ENCODE measurements at regions not wholly inside any gene's neighbourhood (a gene's known extent, or its start where the extent isn't known, plus 50 kb on each side); places are given as distances from the start of the nearest gene placed in this dataset.

- no peaks in the 10 kb centered on the region for H3K4me1 ChIP-seq (ENCODE audit: low read depth)
- H3K36me3 ChIP-seq: no peaks in the 10 kb centered on the region
- no peaks in the 10 kb centered on the region for H3K27me3 ChIP-seq
- H3K9me3 ChIP-seq (ENCODE audit: low read depth): no peaks in the 10 kb centered on the region
- no peak overlapping the region for H3K27ac ChIP-seq
- no peak for DNase-seq (ENCODE audit: low read depth in 1 of 2, low spot score in 1 of 2)
- TF ChIP-seq, protein P1, sequence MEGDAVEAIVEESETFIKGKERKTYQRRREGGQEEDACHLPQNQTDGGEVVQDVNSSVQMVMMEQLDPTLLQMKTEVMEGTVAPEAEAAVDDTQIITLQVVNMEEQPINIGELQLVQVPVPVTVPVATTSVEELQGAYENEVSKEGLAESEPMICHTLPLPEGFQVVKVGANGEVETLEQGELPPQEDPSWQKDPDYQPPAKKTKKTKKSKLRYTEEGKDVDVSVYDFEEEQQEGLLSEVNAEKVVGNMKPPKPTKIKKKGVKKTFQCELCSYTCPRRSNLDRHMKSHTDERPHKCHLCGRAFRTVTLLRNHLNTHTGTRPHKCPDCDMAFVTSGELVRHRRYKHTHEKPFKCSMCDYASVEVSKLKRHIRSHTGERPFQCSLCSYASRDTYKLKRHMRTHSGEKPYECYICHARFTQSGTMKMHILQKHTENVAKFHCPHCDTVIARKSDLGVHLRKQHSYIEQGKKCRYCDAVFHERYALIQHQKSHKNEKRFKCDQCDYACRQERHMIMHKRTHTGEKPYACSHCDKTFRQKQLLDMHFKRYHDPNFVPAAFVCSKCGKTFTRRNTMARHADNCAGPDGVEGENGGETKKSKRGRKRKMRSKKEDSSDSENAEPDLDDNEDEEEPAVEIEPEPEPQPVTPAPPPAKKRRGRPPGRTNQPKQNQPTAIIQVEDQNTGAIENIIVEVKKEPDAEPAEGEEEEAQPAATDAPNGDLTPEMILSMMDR (IDR thresholded peaks at IDR 0.05; ENCODE audit: low read depth, low read length): no peak
- H3K4me3 ChIP-seq: no peak overlapping the region
Measured at GRCh38 chr13:58119804-58120203, 488.3 kb downstream of the PCDH17 start.

GRCh38 chr13:58126496-58126895, 495.0 kb downstream of the PCDH17 start:
- no peak for DNase-seq (ENCODE audit: low read depth in 1 of 2, low spot score in 1 of 2)
- TF ChIP-seq, protein P1 (IDR thresholded peaks at IDR 0.05; ENCODE audit: low read depth, low read length): no peak
- Histone ChIP-seq H3K4me1 (ENCODE audit: low read depth) (no peaks in the 10 kb centered on the region), H3K27me3 (no peaks in the 10 kb centered on the region), H3K27ac (no peak overlapping the region), H3K4me3 (no peak overlapping the region), H3K9me3 (ENCODE audit: low read depth) (no peaks in the 10 kb centered on the region), H3K36me3 (no peaks in the 10 kb centered on the region)

- Histone ChIP-seq H3K4me1 (ENCODE audit: low read depth) (no peaks in the 10 kb centered on the region), H3K27ac (no peak overlapping the region), H3K9me3 (ENCODE audit: low read depth) (no peaks in the 10 kb centered on the region), H3K27me3 (no peaks in the 10 kb centered on the region), H3K36me3 (no peaks in the 10 kb centered on the region), H3K4me3 (no peak overlapping the region)
- TF ChIP-seq, protein P1 (IDR thresholded peaks at IDR 0.05; ENCODE audit: low read depth, low read length): no peak
- no peak for DNase-seq (ENCODE audit: low read depth in 1 of 2, low spot score in 1 of 2)
Measured at GRCh38 chr13:58134012-58134411, 502.5 kb downstream of the PCDH17 start.

DNA sequence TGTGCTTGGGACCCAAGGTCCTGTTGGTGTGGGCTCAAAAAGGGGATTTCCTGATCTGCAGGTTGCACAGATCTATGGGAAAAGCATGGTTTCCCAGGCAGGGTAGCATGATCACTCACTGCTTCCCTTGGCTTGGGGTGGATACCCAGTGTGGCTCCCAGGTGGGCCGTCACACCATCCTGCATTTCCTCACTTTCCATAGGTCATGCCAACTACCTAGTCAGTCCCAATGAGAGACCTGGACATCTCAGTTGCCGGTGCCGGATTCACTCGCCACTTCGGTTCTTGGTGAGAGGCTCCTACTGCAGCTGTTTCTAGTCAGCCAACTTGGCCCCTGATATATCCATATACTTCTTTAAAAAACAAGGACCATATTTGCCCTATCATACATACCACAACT, 503.0 kb downstream of the PCDH17 start:
- TF ChIP-seq, protein P1 (IDR thresholded peaks at IDR 0.05; ENCODE audit: low read depth, low read length): no peak
- Histone ChIP-seq H3K4me3 (no peak overlapping the region), H3K27ac (no peak overlapping the region), H3K4me1 (ENCODE audit: low read depth) (no peaks in the 10 kb centered on the region), H3K27me3 (no peaks in the 10 kb centered on the region), H3K36me3 (no peaks in the 10 kb centered on the region), H3K9me3 (ENCODE audit: low read depth) (no peaks in the 10 kb centered on the region)
- DNase-seq (ENCODE audit: low read depth in 1 of 2, low spot score in 1 of 2): no peak

DNA sequence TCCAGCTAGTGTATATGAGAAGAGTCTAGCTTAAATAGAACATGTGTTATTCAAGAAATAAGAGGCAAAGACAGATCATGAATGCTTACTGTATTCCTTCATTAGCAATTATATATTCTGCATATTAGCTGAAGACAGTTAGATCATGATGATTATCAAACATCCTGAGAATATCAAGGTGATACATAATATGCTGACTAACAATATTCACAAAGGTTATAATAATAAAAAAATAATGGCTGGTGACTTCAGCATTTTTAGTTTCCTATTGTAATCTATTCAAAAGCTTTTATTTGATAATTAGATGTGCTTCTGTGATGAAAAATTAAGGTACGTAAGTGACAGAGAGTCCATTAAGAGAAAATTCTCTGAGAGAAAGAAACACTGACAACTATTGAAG, 511.4 kb downstream of the PCDH17 start:
- Histone ChIP-seq H3K27me3 (no peaks in the 10 kb centered on the region), H3K36me3 (no peaks in the 10 kb centered on the region), H3K9me3 (ENCODE audit: low read depth) (no peaks in the 10 kb centered on the region), H3K4me1 (ENCODE audit: low read depth) (no peaks in the 10 kb centered on the region), H3K27ac (no peak overlapping the region), H3K4me3 (no peak overlapping the region)
- TF ChIP-seq, protein P1 (IDR thresholded peaks at IDR 0.05; ENCODE audit: low read depth, low read length): no peak
- no peak for DNase-seq (ENCODE audit: low read depth in 1 of 2, low spot score in 1 of 2)

DNA sequence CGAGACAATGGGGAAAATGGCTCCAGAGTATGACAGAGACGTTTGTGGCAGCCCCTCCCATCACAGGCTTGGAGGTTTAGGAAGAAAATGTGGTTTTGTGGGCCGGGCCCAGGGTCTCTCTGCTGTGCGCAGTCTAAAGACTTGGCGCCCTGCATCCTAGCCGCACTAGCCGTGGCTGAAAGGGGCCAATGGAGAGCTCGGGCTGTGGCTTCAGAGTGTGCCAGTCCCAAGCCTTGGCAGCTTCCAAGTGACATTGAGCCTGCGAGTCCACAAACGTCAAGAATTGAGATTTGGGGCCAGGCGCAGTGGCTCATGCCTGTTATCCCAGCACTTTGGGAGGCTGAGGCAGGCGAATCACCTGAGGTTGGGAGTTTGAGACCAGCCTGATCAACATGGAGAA, 513.1 kb downstream of the PCDH17 start:
- Histone ChIP-seq H3K27me3 (no peaks in the 10 kb centered on the region), H3K4me3 (no peak overlapping the region), H3K27ac (no peak overlapping the region), H3K4me1 (ENCODE audit: low read depth) (no peaks in the 10 kb centered on the region), H3K36me3 (no peaks in the 10 kb centered on the region), H3K9me3 (ENCODE audit: low read depth) (no peaks in the 10 kb centered on the region)
- DNase-seq (ENCODE audit: low read depth in 1 of 2, low spot score in 1 of 2): no peak
- TF ChIP-seq, protein P1 (IDR thresholded peaks at IDR 0.05; ENCODE audit: low read depth, low read length): no peak
